Vagina (tissue), 2 donors: ENCODE measurements at regions not wholly inside any gene's neighbourhood (a gene's known extent, or its start where the extent isn't known, plus 50 kb on each side); places are given as distances from the start of the nearest gene placed in this dataset.
"Not testable (repeated sequence)": the region's sequence is repeated elsewhere in the genome, so short reads cannot be mapped to it uniquely, and the experiment has no call there.

Experiments
- DNase-seq, 2 donors: peaks; one replicate each; pipeline ENCODE4 v3.0.0-alpha.2; 2017; ENCODE audit errors: extremely low spot score in 2 of 2
- H3K27ac ChIP-seq: fragments of 200-600 bp; sonication (generic); one replicate; pipeline ENCODE4 v1.5.1; 2019
- H3K27me3 ChIP-seq: fragments of 200-600 bp; sonication (generic); one replicate; pipeline ENCODE4 v1.5.1; 2019
- H3K36me3 ChIP-seq, 2 donors: fragments of 200-600 bp; sonication (generic); one replicate each; pipeline ENCODE4 v1.5.1; 2017 to 2019
- H3K4me1 ChIP-seq: fragments of 200-600 bp; sonication (generic); one replicate; pipeline ENCODE4 v1.5.1; 2019
- H3K4me3 ChIP-seq, 2 donors: fragments of 200-600 bp; sonication (generic); 1 replicate in 1 of 2; 2 replicates in 1 of 2; pipeline ENCODE4 v1.5.1; 2016 to 2019
- H3K9me3 ChIP-seq: fragments of 200-600 bp; sonication (generic); one replicate; pipeline ENCODE4 v1.5.1; 2019
- CTCF ChIP-seq, 3 experiments: fragments of 450-650 bp in 2 of 3; fragments of 200-600 bp in 1 of 3; sonication (generic) in 1 of 3; IDR thresholded peaks; one replicate each; pipeline ENCODE4 v1.5.1; 2017 to 2019; ENCODE audit warnings: antibody characterized with exemption in 3 of 3, mild to moderate bottlenecking in 2 of 3, moderate library complexity in 2 of 3
- POLR2A ChIP-seq, 2 donors: fragments of 450-650 bp; IDR thresholded peaks; one replicate each; pipeline ENCODE4 v1.6.1; 2017; ENCODE audit warnings: antibody characterized with exemption in 2 of 2, mild to moderate bottlenecking in 2 of 2, moderate library complexity in 2 of 2
- POLR2AphosphoS5 ChIP-seq, 2 donors: sonication (generic); formaldehyde crosslinking; IDR thresholded peaks; one replicate each; pipeline ENCODE4 v1.9.0; 2017; ENCODE audit warnings: antibody characterized with exemption in 2 of 2, mild to moderate bottlenecking in 2 of 2, low read depth in 1 of 2; ENCODE audit not compliant: insufficient read depth in 1 of 2
- intact Hi-C: fragments of 100-400 bp; cut with DNase I; formaldehyde crosslinking; loops from one replicate; pipeline ENCODE4 v1.15.1; 2023

- Histone ChIP-seq H3K4me3 (no peak overlapping the region), H3K36me3 (no peaks in the 10 kb centered on the region), H3K4me1 (peaks cover 5% of the 10 kb centered on the region), H3K9me3 (no peaks in the 10 kb centered on the region), H3K27me3 (no peaks in the 10 kb centered on the region), H3K27ac (no peak overlapping the region)
- intact Hi-C loops: no loop called here
- DNase-seq: no peak
- TF ChIP-seq POLR2AphosphoS5 (IDR thresholded peaks at IDR 0.05; ENCODE audit: insufficient read depth in 1 of 2, low read depth in 1 of 2) (no peak), POLR2A (IDR thresholded peaks at IDR 0.05) (no peak), CTCF (IDR thresholded peaks at IDR 0.05) (no peak)
Measured at GRCh38 chr22:34841331-34841771, 224.6 kb upstream of the ISX start.

GRCh38 chr22:34841911-34842310 lies 224.0 kb upstream of the ISX start:
- intact Hi-C loops: no loop called here
- H3K36me3 ChIP-seq: no peaks in the 10 kb centered on the region

GRCh38 chr22:34842630-34843029 lies 223.3 kb upstream of the ISX start:
- Histone ChIP-seq H3K4me1 (peaks cover 5% of the 10 kb centered on the region), H3K27me3 (no peaks in the 10 kb centered on the region), H3K9me3 (no peaks in the 10 kb centered on the region), H3K36me3 (no peaks in the 10 kb centered on the region), H3K27ac (no peak overlapping the region), H3K4me3 (no peak overlapping the region)
- TF ChIP-seq CTCF (IDR thresholded peaks at IDR 0.05): no peak
- TF ChIP-seq POLR2AphosphoS5 (IDR thresholded peaks at IDR 0.05; ENCODE audit: insufficient read depth in 1 of 2, low read depth in 1 of 2): no peak
- TF ChIP-seq POLR2A (IDR thresholded peaks at IDR 0.05): no peak
- no peak for DNase-seq
- intact Hi-C loops: no loop called here

More at GRCh38 chr22:34841911-34842310, 224.0 kb upstream of the ISX start:
- H3K4me3 ChIP-seq: no peak overlapping the region
- peaks cover 5% of the 10 kb centered on the region for H3K4me1 ChIP-seq
- H3K27ac ChIP-seq: no peak overlapping the region
- H3K9me3 ChIP-seq: no peaks in the 10 kb centered on the region
- H3K27me3 ChIP-seq: no peaks in the 10 kb centered on the region
- peak in 1 of 2 donors; percentile 54 for TF ChIP-seq POLR2AphosphoS5 (IDR thresholded peaks at IDR 0.05; ENCODE audit: insufficient read depth in 1 of 2, low read depth in 1 of 2)
- no peak for TF ChIP-seq POLR2A (IDR thresholded peaks at IDR 0.05)
- DNase-seq: no peak

- H3K9me3 ChIP-seq, DNase-seq, H3K27me3 ChIP-seq, H3K36me3 ChIP-seq, H3K4me3 ChIP-seq, intact Hi-C loops, H3K4me1 ChIP-seq, H3K27ac ChIP-seq: not testable (repeated sequence)
Measured at GRCh38 chr22:34843743-34844142, 222.2 kb upstream of the ISX start.

GRCh38 chr22:34845391-34845790 lies 220.6 kb upstream of the ISX start:
- no peaks in the 10 kb centered on the region for H3K36me3 ChIP-seq
- H3K27me3 ChIP-seq: no peaks in the 10 kb centered on the region
- H3K27ac ChIP-seq: no peak overlapping the region
- no peak for TF ChIP-seq POLR2A (IDR thresholded peaks at IDR 0.05)
- TF ChIP-seq CTCF (IDR thresholded peaks at IDR 0.05): no peak
- TF ChIP-seq POLR2AphosphoS5 (IDR thresholded peaks at IDR 0.05; ENCODE audit: insufficient read depth in 1 of 2, low read depth in 1 of 2): no peak
- intact Hi-C loops: no loop called here
- peaks cover 5% of the 10 kb centered on the region for H3K4me1 ChIP-seq
- DNase-seq: no peak
- no peak overlapping the region for H3K4me3 ChIP-seq
- no peaks in the 10 kb centered on the region for H3K9me3 ChIP-seq

GRCh38 chr22:34847072-34847471 lies 218.9 kb upstream of the ISX start:
- no peaks in the 10 kb centered on the region for H3K27me3 ChIP-seq
- intact Hi-C loops: no loop called here
- DNase-seq: no peak
- H3K27ac ChIP-seq: no peak overlapping the region
- no peaks in the 10 kb centered on the region for H3K9me3 ChIP-seq
- no peak for TF ChIP-seq CTCF (IDR thresholded peaks at IDR 0.05)
- TF ChIP-seq POLR2A (IDR thresholded peaks at IDR 0.05): no peak
- H3K36me3 ChIP-seq: no peaks in the 10 kb centered on the region
- no peaks in the 10 kb centered on the region for H3K4me1 ChIP-seq
- H3K4me3 ChIP-seq: no peak overlapping the region
